HG03460 (cell line): ENCODE measurements at regions not wholly inside any gene's neighbourhood (a gene's known extent, or its start where the extent isn't known, plus 50 kb on each side); places are given as distances from the start of the nearest gene placed in this dataset.

ENCODE experiments used
- ATAC-seq: cut with Tn5 transposase; IDR thresholded peaks from one replicate; pipeline ENCODE4 v1.9.1; 2021; ENCODE audit not compliant: unreplicated experiment

DNA sequence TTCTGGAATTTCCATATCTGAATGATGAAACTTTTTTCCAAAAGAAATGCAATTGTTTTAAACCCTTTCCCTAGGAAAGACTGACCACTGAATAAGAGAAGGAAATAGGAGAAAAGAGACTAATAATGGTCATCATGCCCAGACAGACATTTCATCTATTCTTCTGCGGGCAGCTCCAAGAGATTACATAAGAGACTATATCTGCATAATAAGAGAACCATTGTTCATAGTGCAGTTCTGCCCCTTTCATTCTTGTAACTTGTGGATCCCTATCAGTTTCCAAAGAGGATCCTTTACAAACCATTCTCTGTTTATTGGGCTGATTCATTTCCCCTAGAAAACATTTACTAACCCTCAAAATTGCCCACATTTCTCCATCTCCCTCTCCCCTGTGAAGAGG, 197.8 kb downstream of the FSCB start:
- no peak for ATAC-seq

DNA sequence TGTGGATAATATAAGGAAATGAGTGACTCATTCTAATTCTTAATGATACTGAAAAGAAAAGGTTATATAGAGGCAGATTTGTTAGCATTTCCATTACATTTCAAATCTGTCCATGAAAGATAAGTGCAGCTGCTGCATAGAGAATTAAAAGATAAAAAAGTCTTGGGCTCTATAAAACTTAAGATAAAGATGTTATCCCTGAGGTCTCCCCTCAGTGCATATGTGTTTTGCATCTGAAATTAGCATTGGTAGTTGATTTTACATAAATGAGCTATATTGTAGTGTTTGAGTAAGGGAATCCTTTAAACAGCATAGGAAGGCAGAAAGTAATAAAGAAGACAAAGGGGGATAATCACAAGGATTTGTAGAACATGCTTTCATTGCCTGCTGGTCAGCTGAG, 206.2 kb downstream of the FSCB start:
- no peak for ATAC-seq

DNA sequence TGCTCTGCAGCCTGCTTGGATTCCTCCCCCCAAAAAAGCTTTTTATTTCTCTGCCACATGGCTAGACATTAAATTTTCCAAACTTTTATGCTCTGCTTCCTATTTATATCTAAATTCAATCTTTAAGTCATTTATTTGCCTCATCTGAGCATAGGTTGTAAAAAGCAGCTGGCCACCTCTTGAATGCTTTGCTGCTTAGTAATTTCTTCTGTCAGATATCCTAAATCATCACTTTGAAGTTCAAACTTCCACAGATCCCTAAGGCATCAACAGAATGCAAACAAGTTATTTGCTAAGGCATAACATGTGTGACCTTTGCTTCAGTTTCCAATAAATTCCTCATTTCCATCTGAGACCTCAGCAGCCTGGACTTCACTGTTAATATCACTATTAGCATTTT, 209.6 kb downstream of the FSCB start:
- ATAC-seq, result no peak

DNA sequence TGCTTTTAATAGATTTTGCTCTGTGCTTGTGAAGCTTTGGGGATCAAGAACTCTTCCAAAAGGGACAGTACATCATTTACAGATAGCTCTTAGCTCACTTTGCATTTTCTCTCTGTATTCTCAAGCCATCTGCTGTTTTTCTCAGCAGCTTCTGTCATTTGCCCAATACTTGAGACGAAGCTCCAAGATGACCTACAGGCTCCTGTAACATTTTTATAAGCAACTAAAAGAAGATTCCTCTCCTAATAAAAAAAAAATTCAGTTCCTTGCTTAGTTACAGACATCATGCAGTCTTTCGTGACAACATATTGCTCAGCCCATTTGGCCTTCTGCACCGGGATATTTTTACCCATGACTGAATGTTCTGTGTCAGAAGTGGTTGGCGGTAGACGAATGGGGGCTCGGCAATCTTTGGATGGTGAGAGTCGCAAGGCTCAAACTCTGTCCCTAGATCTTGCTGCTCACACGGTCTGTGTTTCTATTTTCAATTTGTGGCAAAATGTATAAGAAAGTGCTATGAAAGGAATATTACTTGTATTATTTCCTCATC, 215.6 kb downstream of the FSCB start:
- ATAC-seq, result no peak

DNA sequence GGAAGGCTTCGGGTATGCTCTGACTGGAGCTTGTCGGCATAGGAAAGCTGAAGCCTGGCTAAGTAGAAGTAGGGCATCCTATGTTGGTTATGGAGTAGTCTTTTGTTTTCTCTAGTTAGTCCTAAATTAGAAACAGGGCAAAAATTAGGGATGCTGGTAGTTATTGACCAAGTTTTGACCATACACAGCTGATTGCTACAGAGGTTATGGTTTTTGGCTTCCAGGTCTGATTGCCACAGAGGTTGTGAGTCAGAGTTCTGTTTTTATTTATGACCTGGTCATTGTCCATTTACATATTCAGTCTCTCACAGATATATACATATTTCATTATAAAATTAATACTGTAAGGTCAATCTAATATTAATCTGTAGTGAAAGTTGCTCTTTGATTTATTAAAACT, 219.2 kb downstream of the FSCB start:
- no peak for ATAC-seq

DNA sequence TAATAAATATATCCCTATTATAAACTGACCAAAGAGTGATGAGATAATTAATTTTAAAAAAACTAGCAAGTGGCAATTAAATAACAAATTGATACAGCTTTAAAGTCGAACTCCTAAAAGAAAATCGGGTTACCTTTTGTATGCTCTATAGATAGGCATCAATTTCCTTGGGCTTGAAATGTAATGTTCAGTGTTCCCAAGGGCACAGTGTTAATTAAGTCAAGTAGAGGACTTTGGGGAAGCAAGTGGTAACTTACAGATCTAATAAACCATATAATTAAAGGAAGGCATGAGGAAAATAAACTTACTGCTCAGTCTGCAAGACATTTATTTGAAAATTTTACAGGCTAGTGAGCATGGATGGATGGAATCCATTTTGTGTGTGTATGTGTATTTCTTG, 220.9 kb downstream of the FSCB start:
- ATAC-seq, result no peak

DNA sequence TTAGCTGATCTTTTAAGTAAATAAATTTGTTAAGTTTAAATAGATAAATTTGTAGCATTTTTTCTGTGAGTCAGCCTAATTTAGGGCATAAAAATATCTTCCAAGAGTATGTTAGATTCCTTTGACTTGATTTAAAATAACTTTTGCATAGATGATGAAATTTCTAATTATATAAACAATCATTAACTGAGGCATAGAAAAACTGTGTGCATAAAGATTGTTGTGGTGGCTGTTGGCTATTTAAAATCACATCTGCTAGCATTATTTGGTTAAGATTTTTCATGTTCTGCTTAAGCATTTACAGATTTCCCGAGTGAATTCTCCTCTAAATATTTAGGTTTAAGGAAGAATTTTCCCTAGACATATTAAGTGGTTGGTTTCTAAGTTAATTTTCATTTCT, 223.2 kb downstream of the FSCB start:
- ATAC-seq, result no peak

DNA sequence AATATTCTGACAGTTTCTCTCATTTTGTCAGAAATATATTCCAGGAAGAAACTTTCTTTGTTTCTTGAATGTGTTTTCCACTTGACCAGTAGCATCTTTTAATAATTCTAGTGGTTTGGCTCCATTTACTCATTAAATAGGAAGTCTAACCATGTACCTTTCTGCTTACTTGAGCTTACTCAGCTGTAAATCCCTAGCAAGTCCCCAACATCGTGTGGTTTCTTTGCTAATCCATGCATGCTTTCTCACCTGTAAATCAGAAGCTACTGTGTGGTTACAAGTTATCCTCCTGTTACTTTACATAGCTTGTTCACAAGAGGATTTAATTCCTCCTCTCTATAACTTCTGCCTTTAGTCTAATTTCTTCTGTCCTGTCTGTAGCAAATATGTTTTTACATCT, 227.7 kb downstream of the FSCB start:
- no peak for ATAC-seq

DNA sequence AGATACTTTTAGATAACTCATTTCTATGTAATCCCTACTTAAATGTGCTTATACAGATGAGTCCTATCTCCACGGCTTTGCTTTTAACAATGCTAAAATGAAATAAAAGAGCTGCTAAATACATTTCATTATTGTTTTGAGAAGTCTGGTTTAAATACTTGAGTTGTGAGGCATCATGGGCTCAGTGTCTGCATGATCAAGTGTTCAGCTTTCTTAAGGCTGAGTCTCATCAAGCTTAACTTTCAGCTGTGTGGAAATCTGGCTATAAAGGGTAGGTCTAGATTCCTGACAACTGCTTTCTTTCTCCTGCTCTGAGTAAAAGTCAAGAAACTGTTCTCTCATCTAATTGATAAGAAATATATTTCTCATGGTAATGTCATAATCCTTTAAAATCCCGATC, 235.4 kb downstream of the FSCB start:
- no peak for ATAC-seq

DNA sequence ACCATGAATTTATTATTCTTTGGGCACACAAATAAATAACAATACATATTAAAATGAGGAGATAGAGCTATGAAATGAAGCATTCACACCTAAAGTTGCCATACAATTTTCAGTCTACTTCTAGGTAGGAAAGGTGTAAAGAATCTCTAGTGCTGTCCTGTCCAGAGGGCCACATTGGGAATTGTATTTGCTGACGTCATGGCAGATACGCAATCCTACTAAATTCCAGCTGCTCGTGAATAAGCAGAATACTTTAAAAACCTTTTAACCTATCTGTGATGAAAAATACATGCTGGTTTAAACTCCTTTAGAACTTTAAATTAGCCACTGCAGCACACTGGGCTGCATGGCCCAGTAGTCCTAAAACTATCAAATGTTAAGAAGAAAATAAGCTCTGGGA, 236.1 kb downstream of the FSCB start:
- no peak for ATAC-seq

DNA sequence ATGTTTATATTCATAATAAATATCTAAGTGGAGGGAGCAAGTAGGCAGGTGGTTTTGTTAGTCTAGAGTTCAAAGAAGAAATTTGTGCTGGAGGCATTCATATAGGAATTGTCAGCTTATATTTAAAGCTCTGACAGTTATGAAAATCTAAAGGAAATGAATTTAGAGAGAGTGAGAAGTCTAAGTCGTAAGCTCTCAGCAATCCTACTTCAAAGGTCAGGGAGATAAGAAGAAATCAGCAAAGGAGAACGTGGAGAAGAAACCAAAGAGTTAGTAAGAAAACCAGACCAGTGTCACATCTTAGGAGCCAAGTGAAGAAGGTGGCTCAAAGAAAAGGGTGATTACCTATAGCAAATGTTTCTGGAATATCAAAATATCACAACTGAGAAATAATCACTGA, 241.8 kb downstream of the FSCB start:
- ATAC-seq, result no peak

DNA sequence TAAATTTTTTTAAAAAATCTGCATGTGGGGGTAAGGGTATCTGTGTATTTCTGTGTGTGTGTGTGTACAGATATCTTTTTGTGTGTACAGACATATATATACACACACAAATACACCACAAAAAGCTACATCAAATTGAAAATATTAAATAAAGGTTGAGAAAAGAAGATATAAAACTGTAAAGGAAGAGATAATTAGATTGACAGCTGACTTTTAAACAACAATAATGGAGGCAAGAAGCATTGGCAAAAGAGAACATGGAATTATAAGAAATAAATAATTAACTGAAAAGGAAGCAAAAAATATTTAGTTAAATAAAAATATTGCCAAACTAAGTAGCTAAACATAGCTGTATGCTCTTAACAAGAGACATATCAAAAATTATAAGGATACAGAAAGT, 291.4 kb downstream of the FSCB start:
- ATAC-seq, result no peak

DNA sequence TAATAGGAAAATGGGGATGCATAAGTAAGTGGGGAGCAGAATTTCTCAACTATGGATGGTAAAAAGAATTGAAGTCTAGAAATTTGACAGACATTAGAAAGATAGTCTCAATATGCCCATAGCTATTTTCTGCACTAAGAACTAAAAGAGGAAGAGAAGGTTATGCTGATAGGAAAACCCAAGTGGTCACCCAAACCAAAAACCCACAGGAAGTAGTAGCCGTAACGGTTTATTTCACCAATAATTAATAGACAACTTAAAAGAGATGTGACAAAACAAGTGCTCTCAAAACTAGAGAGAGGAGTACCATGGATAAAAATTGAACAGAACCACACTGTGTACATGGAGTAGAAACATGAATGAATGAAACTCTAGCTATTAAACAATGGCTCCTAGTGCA, 295.4 kb downstream of the FSCB start:
- ATAC-seq, result no peak

DNA sequence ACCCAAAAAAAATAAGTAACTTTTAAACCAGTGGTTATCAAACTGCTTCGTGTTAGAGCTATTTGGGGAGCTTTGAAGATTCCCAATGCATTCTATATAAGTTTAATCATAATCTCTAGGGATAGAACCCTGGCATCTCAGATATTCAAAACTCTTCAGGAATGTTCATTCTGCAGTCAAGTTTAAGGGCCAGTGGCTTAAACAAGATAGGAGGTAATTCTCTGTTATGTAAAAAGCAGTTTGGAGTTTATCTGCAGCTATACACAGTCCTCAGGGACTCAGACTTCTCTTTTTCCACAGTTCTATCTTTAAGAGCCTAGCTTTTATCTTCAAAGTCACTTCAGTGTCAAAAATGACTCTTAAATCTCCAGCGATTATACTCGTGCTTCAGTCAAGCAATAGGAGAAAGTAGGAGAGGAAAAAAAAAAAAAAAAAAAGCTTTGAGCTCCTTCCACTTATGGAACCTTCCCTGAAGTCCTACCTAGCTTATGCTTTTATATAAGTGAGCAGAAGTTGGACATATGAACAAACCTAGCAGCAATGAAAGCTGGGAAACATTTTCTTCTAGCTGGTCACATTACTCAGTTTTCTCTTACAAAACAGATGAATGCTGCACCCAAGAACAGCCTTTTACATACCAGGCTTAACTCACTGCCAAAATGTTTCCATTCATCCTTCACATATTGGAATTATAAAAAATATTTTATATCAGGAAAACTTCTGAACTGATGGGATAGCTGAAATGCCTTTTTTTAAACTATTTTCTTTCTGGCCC, 302.8 kb downstream of the FSCB start:
- no peak for ATAC-seq

DNA sequence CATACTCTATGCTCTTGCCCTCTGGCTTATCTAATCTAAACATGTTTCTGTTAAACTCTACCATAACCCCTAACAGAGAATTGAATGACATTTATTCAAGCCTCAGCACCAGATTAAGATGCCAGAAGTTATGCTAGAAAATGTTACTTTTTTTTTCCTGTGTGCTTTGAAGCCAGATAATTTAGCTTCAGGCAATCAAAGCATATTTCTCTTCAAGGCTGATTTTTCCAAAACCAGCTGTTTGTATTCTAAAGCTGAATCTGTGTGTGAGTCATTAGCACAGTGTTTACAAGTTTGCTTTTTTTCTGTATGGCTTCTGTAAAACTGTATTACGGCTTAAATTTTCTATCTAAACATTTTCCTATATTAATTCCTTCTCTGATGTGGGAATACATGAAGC, 326.1 kb downstream of the FSCB start:
- no peak for ATAC-seq

DNA sequence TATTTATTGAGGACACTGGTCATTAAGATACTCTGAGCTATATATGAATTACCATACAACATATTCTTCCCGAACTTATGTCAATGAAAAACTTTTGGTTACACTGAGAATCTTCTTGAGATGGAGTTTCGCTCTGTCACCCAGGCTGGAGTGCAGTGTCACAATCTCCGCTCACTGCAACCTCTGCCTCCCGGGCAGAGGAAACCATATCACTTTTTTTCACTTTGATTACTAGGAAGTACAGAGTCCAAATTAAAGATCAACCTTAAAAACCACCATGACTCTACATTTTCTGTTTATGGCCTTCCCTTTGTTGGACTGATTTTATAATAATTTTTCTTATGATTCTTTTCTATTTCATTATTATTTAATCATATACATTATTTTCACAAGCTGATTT, 336.5 kb downstream of the FSCB start:
- ATAC-seq, result no peak

DNA sequence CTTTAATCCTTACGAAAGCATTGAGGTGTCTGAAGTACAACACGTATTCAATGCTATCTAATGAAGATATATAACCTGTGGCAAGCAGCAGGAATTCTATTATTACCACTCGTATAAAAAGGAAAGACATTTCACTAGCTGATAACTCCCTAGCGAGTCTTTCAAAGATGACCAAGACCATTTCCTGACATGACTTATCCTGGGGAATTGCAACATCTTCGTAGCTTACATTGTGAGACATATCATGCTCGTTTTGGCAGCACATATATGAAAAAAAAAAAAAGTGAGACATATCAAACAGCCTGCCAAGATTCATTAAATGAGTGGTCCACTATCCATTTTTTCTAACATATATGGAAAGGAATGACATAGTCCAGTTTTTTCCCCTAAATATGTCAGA, 337.0 kb downstream of the FSCB start:
- no peak for ATAC-seq

DNA sequence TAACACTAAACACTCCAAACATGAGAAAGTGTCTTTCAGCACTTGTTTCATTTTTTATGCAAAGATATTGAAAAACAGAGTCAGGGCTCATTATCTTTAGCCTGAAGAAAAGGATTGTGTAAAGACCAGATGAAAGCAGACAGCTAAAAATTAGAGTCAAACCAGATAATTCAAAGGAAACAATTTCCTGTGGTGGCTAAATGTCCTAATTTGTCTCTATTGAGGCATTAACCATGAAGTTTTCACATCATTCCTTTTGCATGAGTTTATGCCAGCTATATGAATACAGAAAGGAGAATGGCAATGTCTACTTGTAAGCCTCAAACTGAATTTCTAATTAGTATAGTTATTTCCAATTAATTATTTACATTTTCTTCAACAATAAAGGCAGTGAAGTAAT, 338.5 kb downstream of the FSCB start:
- no peak for ATAC-seq

DNA sequence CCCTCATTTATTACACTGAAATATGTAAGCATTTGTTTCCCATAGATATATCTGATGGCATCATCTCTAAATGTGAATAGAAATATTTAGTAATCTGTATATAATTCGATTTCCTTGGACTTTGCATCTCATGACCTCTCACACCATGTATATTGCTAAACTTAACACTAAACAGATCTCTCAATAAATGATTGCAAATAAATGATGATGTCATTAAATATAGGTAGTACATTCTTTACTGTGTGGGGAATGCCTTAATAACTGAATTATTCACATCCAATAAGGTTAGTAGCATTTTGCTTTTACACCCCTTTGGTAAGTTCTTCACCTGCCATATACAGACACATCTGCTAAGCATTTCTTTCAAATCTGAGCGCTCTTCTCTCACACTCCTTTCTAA, 340.5 kb downstream of the FSCB start:
- ATAC-seq, result no peak

DNA sequence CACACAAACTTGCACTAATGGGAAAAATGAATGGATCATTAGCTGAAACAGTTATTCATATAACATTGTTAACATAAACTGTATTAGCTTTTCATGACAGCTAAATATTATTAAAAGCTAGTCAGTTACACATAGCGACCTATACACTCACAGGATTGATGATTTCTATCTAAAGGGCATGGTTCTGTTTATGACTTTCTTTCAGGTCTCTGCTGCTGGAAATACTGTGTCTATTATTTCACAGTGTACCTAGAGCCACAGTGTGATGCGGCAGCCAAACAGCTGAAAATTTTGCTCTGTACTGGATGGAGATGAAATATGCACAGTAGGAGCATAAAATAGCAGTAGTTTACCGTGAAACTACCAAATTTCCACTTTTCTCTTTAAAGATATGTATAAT, 341.1 kb downstream of the FSCB start:
- no peak for ATAC-seq

DNA sequence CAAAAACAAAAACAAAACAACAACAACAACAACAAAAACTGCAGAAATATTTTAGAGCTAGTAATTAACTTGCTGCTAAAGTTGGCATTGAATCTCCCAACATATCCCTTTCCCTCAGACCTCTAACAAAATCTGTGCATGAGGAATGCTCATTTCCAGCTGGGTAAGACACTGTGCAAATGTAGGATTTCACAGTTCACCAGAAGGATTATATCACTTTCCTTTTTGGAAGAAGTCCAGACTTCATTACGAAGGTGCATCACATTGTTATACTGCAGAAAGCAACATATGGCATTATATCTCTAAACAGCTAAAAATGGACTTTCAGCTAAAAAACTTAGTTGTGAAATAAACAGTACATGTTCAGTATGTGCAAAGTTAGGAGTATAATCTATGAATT, 341.8 kb downstream of the FSCB start:
- ATAC-seq, result no peak

DNA sequence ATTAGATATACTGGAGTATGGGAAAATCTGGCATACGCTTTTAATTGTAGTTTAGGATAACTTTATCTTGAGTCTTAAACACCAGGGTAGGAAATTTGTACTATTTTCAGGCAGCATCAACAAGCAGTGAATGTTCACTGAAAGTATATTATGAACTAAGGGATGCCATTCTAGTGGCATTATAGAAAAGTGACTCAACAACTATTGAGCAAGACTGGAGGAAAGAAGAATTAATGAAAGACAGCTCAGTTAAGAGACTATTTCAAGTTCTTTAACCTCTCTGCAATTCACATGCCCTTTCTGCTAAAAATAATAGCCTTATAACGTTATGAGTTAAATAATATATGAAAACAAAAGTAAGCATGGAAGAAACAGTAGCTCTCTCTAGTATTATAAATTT, 343.1 kb downstream of the FSCB start:
- ATAC-seq, result no peak

DNA sequence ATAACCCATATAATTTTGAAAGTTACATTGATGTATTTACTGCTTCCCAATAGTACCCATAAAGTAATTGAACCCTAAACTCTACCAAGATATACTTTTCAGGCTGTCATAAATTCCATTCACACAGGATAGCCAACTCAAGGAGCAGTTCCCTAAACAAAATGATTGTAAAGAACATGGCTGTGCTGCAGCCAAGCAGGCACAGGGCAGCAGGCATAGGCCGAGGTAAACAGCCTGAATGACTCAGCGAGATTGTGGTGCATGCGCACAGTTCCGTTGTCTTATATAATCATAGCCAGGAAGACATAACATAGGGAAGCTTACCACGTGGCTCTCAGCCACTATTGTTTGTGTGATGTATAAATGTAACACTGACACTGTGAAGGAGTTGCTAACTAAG, 344.9 kb downstream of the FSCB start:
- ATAC-seq, result no peak
